ENCODE measurements at regions not wholly inside any gene's neighbourhood (a gene's known extent, or its start where the extent isn't known, plus 50 kb on each side); places are given as distances from the start of the nearest gene placed in this dataset.

DNA sequence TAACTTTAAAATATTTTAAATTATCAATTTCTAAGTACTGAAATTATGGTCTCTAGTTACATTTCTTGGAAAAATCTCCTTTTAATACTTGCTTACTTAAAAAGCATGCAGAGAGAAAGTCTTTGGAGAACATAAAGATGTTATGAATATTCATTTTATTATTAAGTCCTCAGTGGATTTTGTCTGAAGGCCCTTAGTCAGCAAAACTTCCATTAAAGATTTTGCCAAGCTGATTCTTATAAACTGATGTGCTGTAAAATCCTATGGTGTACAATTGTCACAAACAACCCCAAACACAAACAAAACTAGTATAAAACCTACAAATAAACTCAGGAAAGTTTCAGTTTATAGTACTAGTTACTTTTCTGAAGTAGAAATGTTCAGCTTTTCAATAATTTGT, 372.7 kb downstream of the MEI4 start:
- TF ChIP-seq, protein P1, sequence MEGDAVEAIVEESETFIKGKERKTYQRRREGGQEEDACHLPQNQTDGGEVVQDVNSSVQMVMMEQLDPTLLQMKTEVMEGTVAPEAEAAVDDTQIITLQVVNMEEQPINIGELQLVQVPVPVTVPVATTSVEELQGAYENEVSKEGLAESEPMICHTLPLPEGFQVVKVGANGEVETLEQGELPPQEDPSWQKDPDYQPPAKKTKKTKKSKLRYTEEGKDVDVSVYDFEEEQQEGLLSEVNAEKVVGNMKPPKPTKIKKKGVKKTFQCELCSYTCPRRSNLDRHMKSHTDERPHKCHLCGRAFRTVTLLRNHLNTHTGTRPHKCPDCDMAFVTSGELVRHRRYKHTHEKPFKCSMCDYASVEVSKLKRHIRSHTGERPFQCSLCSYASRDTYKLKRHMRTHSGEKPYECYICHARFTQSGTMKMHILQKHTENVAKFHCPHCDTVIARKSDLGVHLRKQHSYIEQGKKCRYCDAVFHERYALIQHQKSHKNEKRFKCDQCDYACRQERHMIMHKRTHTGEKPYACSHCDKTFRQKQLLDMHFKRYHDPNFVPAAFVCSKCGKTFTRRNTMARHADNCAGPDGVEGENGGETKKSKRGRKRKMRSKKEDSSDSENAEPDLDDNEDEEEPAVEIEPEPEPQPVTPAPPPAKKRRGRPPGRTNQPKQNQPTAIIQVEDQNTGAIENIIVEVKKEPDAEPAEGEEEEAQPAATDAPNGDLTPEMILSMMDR (IDR thresholded peaks at IDR 0.05) = no peak
- Histone ChIP-seq H3K4me2 (ENCODE audit: low read length) (no peak overlapping the region), H3K27me3 (ENCODE audit: control insufficient read depth, insufficient read depth, low read length) (no peaks in the 10 kb centered on the region), H3K9me3 (ENCODE audit: control insufficient read depth, low read length) (no peaks in the 10 kb centered on the region), H2AFZ (no peak overlapping the region), H3K4me1 (no peaks in the 10 kb centered on the region), H3K79me2 (no peaks in the 10 kb centered on the region), H3K27ac (no peak overlapping the region), H3K36me3 (ENCODE audit: control insufficient read depth, insufficient read depth, low read length) (no peaks in the 10 kb centered on the region), H3K4me3 (ENCODE audit: low read depth, low read length) (no peak overlapping the region), H3K9ac (no peak overlapping the region)

DNA sequence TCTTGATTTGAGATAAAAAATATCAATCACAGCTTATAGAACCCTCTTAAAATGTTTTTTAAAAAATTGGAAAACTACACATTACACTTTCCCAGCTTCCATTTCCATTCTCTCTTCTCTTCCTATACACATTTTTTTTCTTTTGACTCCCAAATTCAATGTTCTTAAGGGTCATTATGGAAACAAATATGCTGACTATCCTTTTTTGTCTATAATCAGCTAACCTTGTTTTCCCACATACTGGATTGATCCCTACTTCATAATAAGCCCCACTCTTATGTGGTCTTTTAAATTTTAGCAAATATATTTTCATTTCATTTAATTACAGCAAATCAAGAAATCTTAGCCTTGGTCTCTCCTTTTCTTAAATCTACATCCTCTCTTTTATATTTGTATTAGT, 378.4 kb downstream of the MEI4 start:
- Histone ChIP-seq H2AFZ (no peak overlapping the region), H3K4me2 (ENCODE audit: low read length) (no peak overlapping the region), H3K4me1 (no peaks in the 10 kb centered on the region), H3K4me3 (ENCODE audit: low read depth, low read length) (no peak overlapping the region), H3K36me3 (ENCODE audit: control insufficient read depth, insufficient read depth, low read length) (no peaks in the 10 kb centered on the region), H3K27ac (no peak overlapping the region), H3K9ac (no peak overlapping the region), H3K79me2 (no peaks in the 10 kb centered on the region), H3K27me3 (ENCODE audit: control insufficient read depth, insufficient read depth, low read length) (no peaks in the 10 kb centered on the region), H3K9me3 (ENCODE audit: control insufficient read depth, low read length) (no peaks in the 10 kb centered on the region)
- TF ChIP-seq, protein P1 (IDR thresholded peaks at IDR 0.05) = no peak

DNA sequence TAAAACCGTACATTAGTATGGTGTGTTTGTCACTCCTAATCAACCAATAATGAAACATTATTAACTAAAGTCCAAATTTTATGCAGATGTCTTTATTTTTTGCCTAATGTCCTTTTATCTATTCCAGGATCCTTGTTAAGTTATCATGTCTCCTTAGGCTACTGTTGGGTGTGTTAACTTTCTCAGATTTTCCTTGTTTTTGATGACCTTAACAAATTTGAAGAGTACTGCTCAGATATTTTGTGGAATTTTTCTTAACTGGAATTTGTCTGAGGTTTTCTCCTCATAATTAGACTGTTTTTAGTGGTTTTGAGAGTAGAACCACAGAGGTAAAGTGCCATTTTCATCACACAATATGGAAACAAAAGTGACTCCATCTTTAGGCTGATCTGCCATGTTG, 406.3 kb downstream of the MEI4 start:
- no peaks in the 10 kb centered on the region for H3K36me3 ChIP-seq (ENCODE audit: control insufficient read depth, insufficient read depth, low read length)
- peaks cover 2% of the 10 kb centered on the region for H3K9me3 ChIP-seq (ENCODE audit: control insufficient read depth, low read length)
- TF ChIP-seq, protein P1 (IDR thresholded peaks at IDR 0.05) = no peak
- no peak overlapping the region for H3K4me3 ChIP-seq (ENCODE audit: low read depth, low read length)
- no peak overlapping the region for H3K27ac ChIP-seq
- no peaks in the 10 kb centered on the region for H3K27me3 ChIP-seq (ENCODE audit: control insufficient read depth, insufficient read depth, low read length)
- no peak overlapping the region for H3K4me2 ChIP-seq (ENCODE audit: low read length)
- no peaks in the 10 kb centered on the region for H3K4me1 ChIP-seq
- H3K79me2 ChIP-seq = no peaks in the 10 kb centered on the region
- no peak overlapping the region for H2AFZ ChIP-seq
- no peak overlapping the region for H3K9ac ChIP-seq

DNA sequence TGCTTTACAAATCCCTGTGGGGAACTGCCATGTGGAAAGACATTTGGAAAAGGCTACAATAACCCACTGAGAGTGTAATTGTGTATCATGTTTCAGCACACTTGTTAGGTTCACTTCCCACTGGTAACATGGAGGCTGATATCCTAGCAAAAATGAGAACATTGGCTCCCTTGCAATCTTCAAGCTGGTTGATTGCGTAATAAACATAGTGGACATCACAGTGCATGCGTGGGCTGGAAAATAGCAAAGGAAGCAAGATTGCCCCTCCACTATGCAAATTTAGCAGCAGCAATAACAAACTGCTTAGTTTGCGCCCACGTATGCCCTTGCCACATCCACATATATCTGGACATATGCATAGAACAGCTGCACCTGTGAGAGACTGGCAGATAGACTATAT, 410.2 kb downstream of the MEI4 start:
- no peak overlapping the region for H3K4me2 ChIP-seq (ENCODE audit: low read length)
- no peak overlapping the region for H3K4me3 ChIP-seq (ENCODE audit: low read depth, low read length)
- no peaks in the 10 kb centered on the region for H3K79me2 ChIP-seq
- no peak overlapping the region for H3K27ac ChIP-seq
- H3K27me3 ChIP-seq (ENCODE audit: control insufficient read depth, insufficient read depth, low read length) = no peaks in the 10 kb centered on the region
- H2AFZ ChIP-seq = no peak overlapping the region
- H3K4me1 ChIP-seq = no peaks in the 10 kb centered on the region
- TF ChIP-seq, protein P1 (IDR thresholded peaks at IDR 0.05) = no peak
- no peaks in the 10 kb centered on the region for H3K36me3 ChIP-seq (ENCODE audit: control insufficient read depth, insufficient read depth, low read length)
- no peak overlapping the region for H3K9ac ChIP-seq
- peaks cover 6% of the 10 kb centered on the region for H3K9me3 ChIP-seq (ENCODE audit: control insufficient read depth, low read length)

DNA sequence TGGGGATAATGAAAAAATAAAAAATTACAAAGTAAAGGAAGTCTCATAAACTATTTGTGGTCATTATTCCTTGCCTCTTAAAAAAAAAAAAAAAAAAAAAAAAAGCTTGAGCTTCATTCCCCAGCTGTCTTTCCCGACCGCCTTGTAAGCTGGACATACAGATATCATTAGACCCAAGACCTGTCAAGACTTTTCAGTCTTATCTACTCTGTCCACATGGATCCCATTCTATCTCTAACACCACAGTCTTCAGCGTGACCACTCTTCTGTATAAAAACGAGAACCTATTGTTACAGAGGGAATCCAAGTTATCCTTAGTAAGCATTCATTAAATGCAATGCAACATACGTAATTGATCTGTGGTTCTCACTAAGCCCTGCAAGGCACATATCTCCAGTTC, 423.5 kb downstream of the MEI4 start:
- H3K4me3 ChIP-seq (ENCODE audit: low read depth, low read length) = no peak overlapping the region
- H3K27me3 ChIP-seq (ENCODE audit: control insufficient read depth, insufficient read depth, low read length) = no peaks in the 10 kb centered on the region
- no peak overlapping the region for H3K4me2 ChIP-seq (ENCODE audit: low read length)
- H3K27ac ChIP-seq = no peak overlapping the region
- H3K79me2 ChIP-seq = no peaks in the 10 kb centered on the region
- H3K9ac ChIP-seq = no peak overlapping the region
- no peaks in the 10 kb centered on the region for H3K4me1 ChIP-seq
- no peaks in the 10 kb centered on the region for H3K9me3 ChIP-seq (ENCODE audit: control insufficient read depth, low read length)
- H3K36me3 ChIP-seq (ENCODE audit: control insufficient read depth, insufficient read depth, low read length) = no peaks in the 10 kb centered on the region
- H2AFZ ChIP-seq = no peak overlapping the region
- TF ChIP-seq, protein P1 (IDR thresholded peaks at IDR 0.05) = no peak
